ENCODE measurements at regions not wholly inside any gene's neighbourhood (a gene's known extent, or its start where the extent isn't known, plus 50 kb on each side); places are given as distances from the start of the nearest gene placed in this dataset.

GRCh38 chr6:80638213-80639055, 532.0 kb downstream of the BCKDHB start:
- H3K4me3 ChIP-seq (ENCODE audit: low read depth, low read length), result no peak overlapping the region
- TF ChIP-seq, protein P1, sequence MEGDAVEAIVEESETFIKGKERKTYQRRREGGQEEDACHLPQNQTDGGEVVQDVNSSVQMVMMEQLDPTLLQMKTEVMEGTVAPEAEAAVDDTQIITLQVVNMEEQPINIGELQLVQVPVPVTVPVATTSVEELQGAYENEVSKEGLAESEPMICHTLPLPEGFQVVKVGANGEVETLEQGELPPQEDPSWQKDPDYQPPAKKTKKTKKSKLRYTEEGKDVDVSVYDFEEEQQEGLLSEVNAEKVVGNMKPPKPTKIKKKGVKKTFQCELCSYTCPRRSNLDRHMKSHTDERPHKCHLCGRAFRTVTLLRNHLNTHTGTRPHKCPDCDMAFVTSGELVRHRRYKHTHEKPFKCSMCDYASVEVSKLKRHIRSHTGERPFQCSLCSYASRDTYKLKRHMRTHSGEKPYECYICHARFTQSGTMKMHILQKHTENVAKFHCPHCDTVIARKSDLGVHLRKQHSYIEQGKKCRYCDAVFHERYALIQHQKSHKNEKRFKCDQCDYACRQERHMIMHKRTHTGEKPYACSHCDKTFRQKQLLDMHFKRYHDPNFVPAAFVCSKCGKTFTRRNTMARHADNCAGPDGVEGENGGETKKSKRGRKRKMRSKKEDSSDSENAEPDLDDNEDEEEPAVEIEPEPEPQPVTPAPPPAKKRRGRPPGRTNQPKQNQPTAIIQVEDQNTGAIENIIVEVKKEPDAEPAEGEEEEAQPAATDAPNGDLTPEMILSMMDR (IDR thresholded peaks at IDR 0.05; ENCODE audit: borderline replicate concordance, insufficient read depth, low read depth, low read length), result no peak

DNA sequence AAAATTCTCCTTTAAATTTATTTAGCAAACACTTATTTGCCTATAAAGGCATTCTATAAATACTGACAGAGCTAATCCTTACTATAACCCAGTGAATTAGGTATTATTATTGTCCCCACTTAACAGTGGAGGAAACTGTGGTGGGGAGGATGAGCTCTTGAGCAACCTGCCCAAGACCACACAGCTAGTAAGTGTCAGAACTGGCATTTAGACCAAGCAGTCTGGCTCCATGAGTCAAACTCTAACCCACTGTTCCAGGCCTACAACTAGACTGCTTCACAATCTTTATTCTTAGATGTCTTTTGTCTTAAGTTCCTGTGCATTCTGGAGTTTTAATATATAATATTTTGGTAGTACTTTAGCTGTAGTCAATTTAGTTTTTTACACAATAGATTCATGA, 530.8 kb downstream of the BCKDHB start:
- TF ChIP-seq, protein P1 (IDR thresholded peaks at IDR 0.05; ENCODE audit: borderline replicate concordance, insufficient read depth, low read depth, low read length), result no peak
- no peak overlapping the region for H3K4me3 ChIP-seq (ENCODE audit: low read depth, low read length)

DNA sequence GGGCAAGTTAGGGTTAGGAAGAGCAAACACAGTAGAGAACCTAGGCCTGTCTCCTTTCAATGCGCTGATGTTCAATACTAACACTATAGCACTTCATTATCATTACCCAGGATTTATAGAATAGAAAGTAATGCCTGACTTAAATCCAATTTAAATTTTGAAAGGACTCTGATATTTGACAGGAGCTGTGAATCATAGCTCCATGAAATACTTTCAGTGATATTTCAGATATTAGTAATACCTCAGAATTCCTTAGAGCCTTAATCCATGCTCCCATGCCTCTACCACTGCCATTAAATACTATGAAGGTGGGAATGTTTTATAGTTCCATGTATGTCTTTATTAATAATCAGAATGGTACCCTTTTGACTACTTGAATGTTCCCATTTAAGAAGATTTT, 530.2 kb downstream of the BCKDHB start:
- no peak overlapping the region for H3K4me3 ChIP-seq (ENCODE audit: low read depth, low read length)
- TF ChIP-seq, protein P1 (IDR thresholded peaks at IDR 0.05; ENCODE audit: borderline replicate concordance, insufficient read depth, low read depth, low read length), result no peak

GRCh38 chr6:80633412-80633811, 526.9 kb downstream of the BCKDHB start:
- TF ChIP-seq, protein P1 (IDR thresholded peaks at IDR 0.05; ENCODE audit: borderline replicate concordance, insufficient read depth, low read depth, low read length), result no peak
- no peak overlapping the region for H3K4me3 ChIP-seq (ENCODE audit: low read depth, low read length)

DNA sequence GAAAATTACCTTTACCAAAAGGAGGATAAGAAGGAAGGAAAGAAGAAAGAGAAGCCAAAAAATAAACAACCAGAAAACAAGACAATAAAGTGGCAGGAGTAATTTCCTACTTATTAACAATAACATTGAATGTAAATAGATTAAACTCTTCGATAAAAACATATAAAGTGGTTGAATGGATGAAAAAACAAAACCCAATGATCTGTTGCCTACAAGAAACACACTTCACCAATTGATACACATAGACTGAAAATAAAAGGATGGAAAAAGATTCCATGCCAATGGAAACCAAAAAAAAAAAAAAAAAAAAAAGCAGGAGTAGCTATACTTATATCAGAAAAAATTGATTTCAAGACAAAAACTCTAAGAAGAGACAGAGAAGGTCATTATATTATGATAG, 518.9 kb downstream of the BCKDHB start:
- no peak overlapping the region for H3K4me3 ChIP-seq (ENCODE audit: low read depth, low read length)
- TF ChIP-seq, protein P1 (IDR thresholded peaks at IDR 0.05; ENCODE audit: borderline replicate concordance, insufficient read depth, low read depth, low read length), result no peak

DNA sequence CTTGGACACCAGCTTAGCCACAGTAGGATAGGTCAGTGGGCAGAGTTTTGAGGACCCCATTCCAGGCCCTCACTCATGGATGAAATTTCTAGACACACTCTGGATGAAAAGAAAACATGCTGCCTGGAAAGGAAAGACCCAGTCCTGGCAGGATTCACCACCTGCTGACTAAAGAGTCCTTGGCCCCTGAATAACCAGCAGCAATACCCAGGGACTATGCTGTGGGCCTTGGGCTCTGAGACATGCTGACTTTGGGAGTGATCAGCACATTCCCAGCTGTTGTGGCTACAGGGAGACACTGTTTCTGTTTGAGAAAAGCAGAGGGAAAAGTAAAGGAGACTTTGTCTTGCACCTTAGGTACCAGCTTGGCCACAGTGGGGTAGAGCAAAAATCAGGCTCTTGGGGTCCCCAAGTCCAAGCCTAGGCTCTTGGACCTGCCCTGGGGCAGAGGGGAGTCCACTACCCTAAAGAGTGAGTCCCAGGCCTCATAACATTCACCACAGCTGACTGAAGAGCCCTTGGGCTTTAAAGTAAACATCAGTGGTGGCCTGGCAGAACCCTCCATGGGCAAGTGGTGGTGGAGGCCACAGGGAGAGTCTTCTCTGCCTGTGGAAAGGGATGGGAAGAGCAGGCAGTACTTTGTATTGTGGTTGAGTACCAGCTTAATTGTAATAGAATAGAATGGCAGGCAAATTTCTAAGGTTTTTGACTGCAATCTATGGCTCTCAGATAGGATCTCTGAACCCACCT, 516.8 kb downstream of the BCKDHB start:
- no peak overlapping the region for H3K4me3 ChIP-seq (ENCODE audit: low read depth, low read length)
- TF ChIP-seq, protein P1 (IDR thresholded peaks at IDR 0.05; ENCODE audit: borderline replicate concordance, insufficient read depth, low read depth, low read length), result no peak
